ENCODE measurements at regions not wholly inside any gene's neighbourhood (a gene's known extent, or its start where the extent isn't known, plus 50 kb on each side); places are given as distances from the start of the nearest gene placed in this dataset.

GRCh38 chr16:55222486-55222885 is 101.5 kb upstream of the IRX6 start:
- Histone ChIP-seq H2BK12ac (ENCODE audit: low read length in 2 of 2) (no peak overlapping the region), H2BK120ac (ENCODE audit: low read depth, low read length) (no peak overlapping the region), H2BK5ac (ENCODE audit: low read depth, low read length, poor library complexity, severe bottlenecking) (no peak overlapping the region), H3K36me3 (ENCODE audit: control insufficient read depth in 1 of 2, insufficient read depth in 2 of 2, low read depth in 1 of 2, low read length in 2 of 2) (no peaks in the 10 kb centered on the region), H3K79me1 (replicated peaks; ENCODE audit: low read length, poor library complexity, severe bottlenecking) (no peaks in the 10 kb centered on the region), H4K8ac (ENCODE audit: low read length) (no peak overlapping the region), H3K4me2 (ENCODE audit: low read length, poor library complexity, severe bottlenecking) (no peak overlapping the region), H3K9me3 (ENCODE audit: control insufficient read depth, low read length) (peaks cover 17% of the 10 kb centered on the region), H3K23ac (ENCODE audit: low read length in 2 of 2) (no peak overlapping the region), H3K4ac (ENCODE audit: low read depth in 1 of 2, low read length in 2 of 2) (no peak overlapping the region), H2BK15ac (ENCODE audit: low read depth, poor library complexity, severe bottlenecking) (no peak overlapping the region), H2AK5ac (ENCODE audit: low read length, severe bottlenecking) (no peak overlapping the region), H3K18ac (ENCODE audit: low read depth in 1 of 2, low read length in 2 of 2) (no peak overlapping the region), H3K4me1 (ENCODE audit: control insufficient read depth, insufficient read depth, low read depth, low read length) (no peaks in the 10 kb centered on the region), H3K9ac (ENCODE audit: low read length) (no peak overlapping the region), H2AFZ (ENCODE audit: low read depth, low read length) (no peak overlapping the region), H3K27ac (ENCODE audit: low read length, poor library complexity, severe bottlenecking) (no peak overlapping the region), H3K4me3 (ENCODE audit: insufficient read depth in 1 of 2, low read depth in 1 of 2, low read length in 2 of 2) (no peak overlapping the region), H3K14ac (ENCODE audit: low read length in 2 of 2) (no peak overlapping the region), H4K91ac (ENCODE audit: low read length) (no peak overlapping the region), H3K27me3 (ENCODE audit: control insufficient read depth in 1 of 2, insufficient read depth in 1 of 2, low read length in 2 of 2) (peaks cover 0 to 4% of the 10 kb centered on the region in 2 experiments)
- no peak for DNase-seq
- WGBS, result 70% methylated on average over 7 of the region's 7 CpGs

- Histone ChIP-seq H3K79me1 (replicated peaks; ENCODE audit: low read length, poor library complexity, severe bottlenecking) (no peaks in the 10 kb centered on the region), H3K4me3 (ENCODE audit: insufficient read depth in 1 of 2, low read depth in 1 of 2, low read length in 2 of 2) (no peak overlapping the region), H2BK120ac (ENCODE audit: low read depth, low read length) (no peak overlapping the region), H3K9ac (ENCODE audit: low read length) (no peak overlapping the region), H4K91ac (ENCODE audit: low read length) (no peak overlapping the region), H2AFZ (ENCODE audit: low read depth, low read length) (no peak overlapping the region), H3K4me2 (ENCODE audit: low read length, poor library complexity, severe bottlenecking) (no peak overlapping the region), H3K4ac (ENCODE audit: low read depth in 1 of 2, low read length in 2 of 2) (no peak overlapping the region), H3K18ac (ENCODE audit: low read depth in 1 of 2, low read length in 2 of 2) (no peak overlapping the region), H3K27ac (ENCODE audit: low read length, poor library complexity, severe bottlenecking) (no peak overlapping the region), H3K36me3 (ENCODE audit: control insufficient read depth in 1 of 2, insufficient read depth in 2 of 2, low read depth in 1 of 2, low read length in 2 of 2) (no peaks in the 10 kb centered on the region), H2BK15ac (ENCODE audit: low read depth, poor library complexity, severe bottlenecking) (no peak overlapping the region), H2BK5ac (ENCODE audit: low read depth, low read length, poor library complexity, severe bottlenecking) (no peak overlapping the region), H2AK5ac (ENCODE audit: low read length, severe bottlenecking) (no peak overlapping the region), H3K27me3 (ENCODE audit: control insufficient read depth in 1 of 2, insufficient read depth in 1 of 2, low read length in 2 of 2) (peaks cover 0 to 4% of the 10 kb centered on the region in 2 experiments), H2BK12ac (ENCODE audit: low read length in 2 of 2) (no peak overlapping the region), H3K9me3 (ENCODE audit: control insufficient read depth, low read length) (peaks cover 17% of the 10 kb centered on the region), H3K14ac (ENCODE audit: low read length in 2 of 2) (no peak overlapping the region), H3K4me1 (ENCODE audit: control insufficient read depth, insufficient read depth, low read depth, low read length) (no peaks in the 10 kb centered on the region), H4K8ac (ENCODE audit: low read length) (no peak overlapping the region), H3K23ac (ENCODE audit: low read length in 2 of 2) (no peak overlapping the region)
- no peak for DNase-seq
- WGBS, result 74% methylated on average over 5 of the region's 5 CpGs
These were observed 97.9 kb upstream of the IRX6 start for GRCh38 chr16:55225972-55226542.

- Histone ChIP-seq H3K18ac (ENCODE audit: low read depth in 1 of 2, low read length in 2 of 2) (no peak overlapping the region), H2BK15ac (ENCODE audit: low read depth, poor library complexity, severe bottlenecking) (no peak overlapping the region), H3K14ac (ENCODE audit: low read length in 2 of 2) (no peak overlapping the region), H2AK5ac (ENCODE audit: low read length, severe bottlenecking) (no peak overlapping the region), H3K27me3 (ENCODE audit: control insufficient read depth in 1 of 2, insufficient read depth in 1 of 2, low read length in 2 of 2) (peaks cover 0 to 4% of the 10 kb centered on the region in 2 experiments), H2BK120ac (ENCODE audit: low read depth, low read length) (no peak overlapping the region), H3K9me3 (ENCODE audit: control insufficient read depth, low read length) (no peaks in the 10 kb centered on the region), H3K4ac (ENCODE audit: low read depth in 1 of 2, low read length in 2 of 2) (no peak overlapping the region), H3K4me1 (ENCODE audit: control insufficient read depth, insufficient read depth, low read depth, low read length) (no peaks in the 10 kb centered on the region), H2BK12ac (ENCODE audit: low read length in 2 of 2) (no peak overlapping the region), H3K4me3 (ENCODE audit: insufficient read depth in 1 of 2, low read depth in 1 of 2, low read length in 2 of 2) (no peak overlapping the region), H3K27ac (ENCODE audit: low read length, poor library complexity, severe bottlenecking) (no peak overlapping the region), H2BK5ac (ENCODE audit: low read depth, low read length, poor library complexity, severe bottlenecking) (no peak overlapping the region), H3K36me3 (ENCODE audit: control insufficient read depth in 1 of 2, insufficient read depth in 2 of 2, low read depth in 1 of 2, low read length in 2 of 2) (no peaks in the 10 kb centered on the region), H3K9ac (ENCODE audit: low read length) (no peak overlapping the region), H3K79me1 (replicated peaks; ENCODE audit: low read length, poor library complexity, severe bottlenecking) (no peaks in the 10 kb centered on the region), H2AFZ (ENCODE audit: low read depth, low read length) (no peak overlapping the region), H4K91ac (ENCODE audit: low read length) (no peak overlapping the region), H3K23ac (ENCODE audit: low read length in 2 of 2) (no peak overlapping the region), H3K4me2 (ENCODE audit: low read length, poor library complexity, severe bottlenecking) (no peak overlapping the region), H4K8ac (ENCODE audit: low read length) (no peak overlapping the region)
- 86% methylated on average over 6 of the region's 7 CpGs for WGBS
- DNase-seq, result no peak
These were observed 91.2 kb upstream of the IRX6 start for GRCh38 chr16:55232822-55233221.

GRCh38 chr16:55233464-55233863 is 90.5 kb upstream of the IRX6 start:
- Histone ChIP-seq H3K36me3 (ENCODE audit: control insufficient read depth in 1 of 2, insufficient read depth in 2 of 2, low read depth in 1 of 2, low read length in 2 of 2) (no peaks in the 10 kb centered on the region), H3K4ac (ENCODE audit: low read depth in 1 of 2, low read length in 2 of 2) (no peak overlapping the region), H4K91ac (ENCODE audit: low read length) (no peak overlapping the region), H3K4me2 (ENCODE audit: low read length, poor library complexity, severe bottlenecking) (no peak overlapping the region), H3K79me1 (replicated peaks; ENCODE audit: low read length, poor library complexity, severe bottlenecking) (no peaks in the 10 kb centered on the region), H4K8ac (ENCODE audit: low read length) (no peak overlapping the region), H3K27ac (ENCODE audit: low read length, poor library complexity, severe bottlenecking) (no peak overlapping the region), H2BK12ac (ENCODE audit: low read length in 2 of 2) (no peak overlapping the region), H3K27me3 (ENCODE audit: control insufficient read depth in 1 of 2, insufficient read depth in 1 of 2, low read length in 2 of 2) (peaks cover 0 to 4% of the 10 kb centered on the region in 2 experiments), H3K9me3 (ENCODE audit: control insufficient read depth, low read length) (no peaks in the 10 kb centered on the region), H2AFZ (ENCODE audit: low read depth, low read length) (no peak overlapping the region), H3K4me1 (ENCODE audit: control insufficient read depth, insufficient read depth, low read depth, low read length) (no peaks in the 10 kb centered on the region), H3K23ac (ENCODE audit: low read length in 2 of 2) (no peak overlapping the region), H2BK15ac (ENCODE audit: low read depth, poor library complexity, severe bottlenecking) (no peak overlapping the region), H3K18ac (ENCODE audit: low read depth in 1 of 2, low read length in 2 of 2) (no peak overlapping the region), H2AK5ac (ENCODE audit: low read length, severe bottlenecking) (no peak overlapping the region), H3K9ac (ENCODE audit: low read length) (no peak overlapping the region), H3K14ac (ENCODE audit: low read length in 2 of 2) (no peak overlapping the region), H2BK5ac (ENCODE audit: low read depth, low read length, poor library complexity, severe bottlenecking) (no peak overlapping the region), H3K4me3 (ENCODE audit: insufficient read depth in 1 of 2, low read depth in 1 of 2, low read length in 2 of 2) (no peak overlapping the region), H2BK120ac (ENCODE audit: low read depth, low read length) (no peak overlapping the region)
- DNase-seq, result no peak
- WGBS, result 0% methylated on average over 1 of the region's 1 CpG
